Mesodermal cell (in vitro differentiated cells): ENCODE measurements at regions not wholly inside any gene's neighbourhood (a gene's known extent, or its start where the extent isn't known, plus 50 kb on each side); places are given as distances from the start of the nearest gene placed in this dataset.

Experiments used
- H3K27ac ChIP-seq: 2 replicates; pipeline ENCODE4 v1.7.0; 2013; ENCODE audit warnings: mild to moderate bottlenecking, low read depth, low read length, moderate library complexity; ENCODE audit not compliant: severe bottlenecking
- H3K36me3 ChIP-seq: 2 replicates; pipeline ENCODE4 v1.7.1; 2013; ENCODE audit warnings: mild to moderate bottlenecking, low read length, moderate library complexity; ENCODE audit not compliant: control insufficient read depth, insufficient read depth
- H3K4me1 ChIP-seq: one replicate; pipeline ENCODE4 v1.7.1; 2013; ENCODE audit warnings: mild to moderate bottlenecking, low read length; ENCODE audit not compliant: insufficient read depth, control insufficient read depth, poor library complexity, severe bottlenecking
- H3K4me3 ChIP-seq: 2 replicates; pipeline ENCODE4 v1.7.0; 2013; ENCODE audit warnings: low read length, control low read depth, mild to moderate bottlenecking; ENCODE audit not compliant: insufficient read depth, poor library complexity, severe bottlenecking; ENCODE audit errors: extremely low read depth
- H3K9me3 ChIP-seq: 2 replicates; pipeline ENCODE4 v1.7.1; 2013; ENCODE audit warnings: mild to moderate bottlenecking, low read length, moderate library complexity; ENCODE audit not compliant: control insufficient read depth
- WGBS, 2 experiments: methylation state at CpG; one replicate each; pipeline ENCODE4 v1.1.5; 2013; ENCODE audit warnings: missing lambda C conversion rate in 2 of 2; ENCODE audit not compliant: insufficient coverage in 2 of 2; 5-methylcytosine and 5-hydroxymethylcytosine counted together

DNA sequence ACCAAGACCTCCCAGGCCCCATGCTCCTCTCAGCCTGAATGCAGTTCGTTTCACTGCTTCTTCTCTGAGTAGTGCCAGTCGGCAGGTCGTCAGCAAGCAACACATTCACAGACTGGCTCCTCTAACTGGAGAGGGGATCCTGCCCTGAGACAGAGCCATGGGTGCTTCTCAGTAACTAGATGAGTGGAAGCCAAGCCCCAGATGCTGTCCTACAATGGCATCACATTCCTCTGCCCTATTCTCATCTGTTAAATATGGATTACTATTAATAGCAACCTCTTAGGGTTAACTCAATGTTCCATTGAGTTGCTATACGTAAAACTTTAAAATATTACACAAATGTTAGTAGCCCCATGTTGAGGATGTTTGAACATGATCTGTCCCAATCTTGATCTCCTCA, 84.2 kb upstream of the S1PR1 start:
- Histone ChIP-seq H3K36me3 (no peaks in the 10 kb centered on the region), H3K27ac (no peak overlapping the region), H3K9me3 (no peaks in the 10 kb centered on the region), H3K4me3 (no peak overlapping the region), H3K4me1 (peaks cover 11% of the 10 kb centered on the region)
- 90 to 94% methylated on average over 3 of the region's 4 CpGs for WGBS, 2 experiments

- H3K9me3 ChIP-seq = no peaks in the 10 kb centered on the region
- no peaks in the 10 kb centered on the region for H3K36me3 ChIP-seq
- H3K4me1 ChIP-seq = peaks cover 11% of the 10 kb centered on the region
- H3K27ac ChIP-seq = no peak overlapping the region
- no CpG with 5 or more reads among the region's 2 CpGs for WGBS, 2 experiments
- H3K4me3 ChIP-seq = no peak overlapping the region
Measured at GRCh38 chr1:101151286-101151685, 85.5 kb upstream of the S1PR1 start.

DNA sequence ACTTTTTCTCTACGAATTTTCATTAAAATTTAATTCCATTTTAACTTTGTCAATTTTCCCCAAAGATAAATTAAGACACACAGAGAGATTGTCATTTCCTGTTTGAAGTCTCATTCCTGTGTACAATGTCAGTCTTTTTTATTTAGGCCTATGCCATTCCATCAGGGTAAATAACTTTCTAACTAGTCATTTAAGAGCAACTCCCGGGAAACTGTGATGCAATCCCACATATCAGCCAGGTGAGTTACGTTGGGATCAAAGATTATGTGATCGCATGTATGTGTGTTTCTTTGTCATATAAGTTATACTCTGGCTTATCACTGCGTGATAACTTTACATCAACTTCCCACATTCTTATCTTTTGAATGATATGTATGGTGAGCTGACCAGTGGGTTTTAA, 86.1 kb upstream of the S1PR1 start:
- WGBS, 2 experiments = 67 to 83% methylated on average over 1 of the region's 5 CpGs
- peaks cover 11% of the 10 kb centered on the region for H3K4me1 ChIP-seq
- H3K9me3 ChIP-seq = no peaks in the 10 kb centered on the region
- H3K36me3 ChIP-seq = no peaks in the 10 kb centered on the region
- H3K27ac ChIP-seq = no peak overlapping the region
- H3K4me3 ChIP-seq = no peak overlapping the region

DNA sequence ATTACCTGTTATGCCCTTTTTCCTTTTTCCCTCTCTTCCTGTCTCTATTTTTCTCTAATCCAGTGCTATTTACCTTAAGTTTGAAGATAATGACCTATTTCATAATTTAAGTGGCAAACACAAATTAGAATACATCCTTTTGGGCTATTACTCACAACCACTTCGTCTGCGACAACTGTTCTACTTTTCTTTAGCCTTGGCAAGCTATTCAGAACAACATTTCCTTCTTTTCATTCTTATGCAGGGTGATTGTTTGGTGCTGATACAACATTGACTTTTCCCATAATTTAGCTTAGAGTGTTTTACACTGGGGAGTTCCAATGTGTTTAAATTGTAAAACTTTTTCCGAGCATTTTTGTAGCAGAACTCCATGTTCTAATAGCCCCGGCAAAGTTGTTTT, 86.6 kb upstream of the S1PR1 start:
- Histone ChIP-seq H3K9me3 (no peaks in the 10 kb centered on the region), H3K27ac (no peak overlapping the region)
- WGBS, 2 experiments = 83 to 100% methylated on average over 1 to 4 of the region's 4 CpGs

GRCh38 chr1:101148980-101149379, 87.8 kb upstream of the S1PR1 start:
- Histone ChIP-seq H3K9me3 (no peaks in the 10 kb centered on the region), H3K36me3 (no peaks in the 10 kb centered on the region), H3K4me3 (no peak overlapping the region), H3K4me1 (peaks cover 11% of the 10 kb centered on the region), H3K27ac (no peak overlapping the region)
- 67 to 68% methylated on average over 1 to 3 of the region's 3 CpGs for WGBS, 2 experiments

More for the DNA sequence above, 86.6 kb upstream of the S1PR1 start:
- H3K36me3 ChIP-seq = no peaks in the 10 kb centered on the region
- H3K4me3 ChIP-seq = no peak overlapping the region
- peaks cover 11% of the 10 kb centered on the region for H3K4me1 ChIP-seq

GRCh38 chr1:101147381-101147780, 89.4 kb upstream of the S1PR1 start:
- no peaks in the 10 kb centered on the region for H3K36me3 ChIP-seq
- no peak overlapping the region for H3K4me3 ChIP-seq
- peaks cover 11% of the 10 kb centered on the region for H3K4me1 ChIP-seq
- no peaks in the 10 kb centered on the region for H3K9me3 ChIP-seq
- no peak overlapping the region for H3K27ac ChIP-seq
- WGBS, 2 experiments = 91 to 93% methylated on average over 2 to 3 of the region's 3 CpGs

- peaks cover 4% of the 10 kb centered on the region for H3K4me1 ChIP-seq
Measured at GRCh38 chr1:101145449-101145820, 91.4 kb upstream of the S1PR1 start.

GRCh38 chr1:101144671-101145448, 92.0 kb upstream of the S1PR1 start:
- H3K36me3 ChIP-seq = no peaks in the 10 kb centered on the region

More at GRCh38 chr1:101145449-101145820, 91.4 kb upstream of the S1PR1 start:
- H3K4me3 ChIP-seq = no peak overlapping the region
- H3K9me3 ChIP-seq = no peaks in the 10 kb centered on the region
- H3K27ac ChIP-seq = no peak overlapping the region
- no peaks in the 10 kb centered on the region for H3K36me3 ChIP-seq

GRCh38 chr1:101142244-101142643, 94.6 kb upstream of the S1PR1 start:
- Histone ChIP-seq H3K9me3 (no peaks in the 10 kb centered on the region), H3K4me3 (no peak overlapping the region), H3K27ac (no peak overlapping the region), H3K36me3 (no peaks in the 10 kb centered on the region), H3K4me1 (peaks cover 2% of the 10 kb centered on the region)
- WGBS, 2 experiments = 100% methylated on average over 1 of the region's 1 CpG

More at GRCh38 chr1:101144671-101145448, 92.0 kb upstream of the S1PR1 start:
- 92% methylated on average over 2 of the region's 5 CpGs; no CpG with 5 or more reads in 1 of the 2 experiments for WGBS, 2 experiments
- Histone ChIP-seq H3K4me3 (no peak overlapping the region), H3K4me1 (no peaks in the 10 kb centered on the region), H3K9me3 (no peaks in the 10 kb centered on the region), H3K27ac (no peak overlapping the region)

DNA sequence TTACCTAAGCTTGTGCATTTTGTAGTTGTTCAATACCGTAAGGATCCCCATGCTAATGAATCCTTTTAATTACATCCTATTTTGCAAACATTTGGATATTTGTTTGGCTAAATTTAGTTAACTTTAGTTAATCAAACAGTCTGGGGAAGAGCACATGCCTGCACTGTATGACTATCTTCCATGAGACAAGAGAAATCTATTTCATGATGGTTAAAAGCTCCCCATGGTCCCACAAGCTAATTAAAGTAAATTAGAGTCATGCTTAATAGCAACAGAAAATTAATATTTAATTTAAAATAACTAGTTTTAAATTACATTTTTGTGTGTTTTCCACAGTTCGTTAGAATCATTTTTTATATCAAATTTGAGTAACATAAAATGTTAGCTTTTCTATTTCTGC, 95.4 kb upstream of the S1PR1 start:
- no CpG with 5 or more reads among the region's 2 CpGs for WGBS, 2 experiments
- H3K4me3 ChIP-seq = no peak overlapping the region
- peaks cover 7% of the 10 kb centered on the region for H3K4me1 ChIP-seq
- H3K9me3 ChIP-seq = no peaks in the 10 kb centered on the region
- H3K27ac ChIP-seq = no peak overlapping the region
- H3K36me3 ChIP-seq = no peaks in the 10 kb centered on the region
